ENCODE measurements at regions not wholly inside any gene's neighbourhood (a gene's known extent, or its start where the extent isn't known, plus 50 kb on each side); places are given as distances from the start of the nearest gene placed in this dataset.

DNA sequence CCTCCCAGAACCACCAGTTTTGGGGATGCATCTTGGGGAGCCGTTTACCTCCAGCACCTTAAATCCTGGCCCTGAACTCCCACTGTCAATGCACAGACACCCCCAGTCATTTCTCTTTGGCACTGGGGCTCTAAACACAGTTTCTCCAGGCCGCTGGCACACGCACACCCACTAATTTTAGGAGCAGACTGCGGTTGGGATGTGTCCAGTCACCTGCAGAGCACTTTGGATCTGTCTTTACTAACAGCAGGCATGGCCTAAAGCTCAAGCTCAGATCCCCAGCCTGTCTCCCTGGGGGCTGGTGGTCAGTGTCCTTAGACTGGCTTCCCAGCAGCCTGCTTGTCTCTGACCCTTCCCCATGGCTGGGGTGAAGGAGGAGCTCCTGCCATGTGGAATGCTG is 49.9 kb downstream of the SYNE3 start:
- no peaks in the 10 kb centered on the region for H3K27me3 ChIP-seq (ENCODE audit: control insufficient read depth in 2 of 2, insufficient read depth in 2 of 2, low read length in 2 of 2)
- ATAC-seq (no peak), DNase-seq (no peak)
- intact Hi-C loops (cut with micrococcal nuclease), result no loop called here
- H3K9me3 Mint-ChIP-seq, result peaks cover 0 to 3% (median 0%) of the 10 kb centered on the region in 11 donors
- H3K36me3 ChIP-seq (ENCODE audit: control insufficient read depth in 2 of 3, insufficient read depth in 3 of 3, low read length in 3 of 3), result peaks cover 3 to 52% (median 3%) of the 10 kb centered on the region in 3 experiments
- no peaks in the 10 kb centered on the region for H3K9me3 ChIP-seq (ENCODE audit: control insufficient read depth in 2 of 3, low read length in 3 of 3)
- peak overlapping the region in 1 of 10 donors; percentile 40 for H3K4me3 Mint-ChIP-seq
- POLR2A ChIA-PET, result interaction anchor here (1.1 to 10.2 kb wide), 4 partner anchors 8 to 55 kb away, joined by 3 to 255 read pairs (median 4); partner anchors contain the start of gene SYNE3
- H3K4me3 ChIP-seq (ENCODE audit: low read length), result no peak overlapping the region
- CTCF ChIA-PET, result interaction anchor here (0.9 to 10.2 kb wide), 4 partner anchors 14 to 61 kb away, joined by 3 to 80 read pairs (median 14); no protein-coding TSS in a partner anchor
- peaks cover 43 to 58% of the 10 kb centered on the region in 2 donors for H3K4me1 ChIP-seq (ENCODE audit: control insufficient read depth in 2 of 2, insufficient read depth in 2 of 2, low read length in 2 of 2)
- peak overlapping the region in 8 of 9 donors; percentile 82 to 100 (median 98) for H3K27ac Mint-ChIP-seq
- H3K27me3 Mint-ChIP-seq, result no peaks in the 10 kb centered on the region
- H3K36me3 Mint-ChIP-seq, result peaks cover 9 to 50% (median 35%) of the 10 kb centered on the region in 5 donors
- peak overlapping the region; percentile 85 for H3K27ac ChIP-seq (ENCODE audit: low read depth, low read length)
- peaks cover 38 to 74% (median 61%) of the 10 kb centered on the region in 7 donors for H3K4me1 Mint-ChIP-seq

DNA sequence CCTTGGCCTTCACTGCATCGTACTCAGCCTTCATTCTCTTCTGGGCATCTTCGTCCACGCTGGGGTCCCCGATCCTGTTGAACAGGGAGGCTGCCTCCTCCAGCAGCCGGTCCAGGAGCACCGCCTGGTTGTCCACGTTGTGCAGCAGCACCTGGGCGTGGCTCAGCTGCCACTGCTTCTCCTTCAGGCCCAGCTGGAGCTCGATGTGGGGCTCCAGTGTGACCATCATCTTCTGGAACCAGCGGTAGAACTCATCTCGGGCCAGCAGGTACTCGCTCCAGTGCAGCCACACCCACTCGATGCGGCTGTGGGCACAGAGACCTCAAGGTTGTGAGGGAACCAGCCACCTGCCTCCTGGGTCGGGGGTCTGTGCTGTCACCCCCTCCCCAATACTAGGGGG is 50.5 kb downstream of the SYNE3 start:
- Histone ChIP-seq H3K27ac (ENCODE audit: low read depth, low read length) (peak overlapping the region; percentile 85), H3K4me3 (ENCODE audit: low read length) (no peak overlapping the region), H3K27me3 (ENCODE audit: control insufficient read depth in 2 of 2, insufficient read depth in 2 of 2, low read length in 2 of 2) (no peaks in the 10 kb centered on the region), H3K9me3 (ENCODE audit: control insufficient read depth in 2 of 3, low read length in 3 of 3) (no peaks in the 10 kb centered on the region), H3K36me3 (ENCODE audit: control insufficient read depth in 2 of 3, insufficient read depth in 3 of 3, low read length in 3 of 3) (peaks cover 0 to 46% (median 3%) of the 10 kb centered on the region in 3 experiments), H3K4me1 (ENCODE audit: control insufficient read depth in 2 of 2, insufficient read depth in 2 of 2, low read length in 2 of 2) (peaks cover 44 to 60% of the 10 kb centered on the region in 2 donors)
- H3K9me3 Mint-ChIP-seq, result peaks cover 0 to 3% (median 0%) of the 10 kb centered on the region in 11 donors
- ATAC-seq (no peak), DNase-seq (no peak)
- H3K27me3 Mint-ChIP-seq, result no peaks in the 10 kb centered on the region
- H3K36me3 Mint-ChIP-seq, result peaks cover 7 to 51% (median 29%) of the 10 kb centered on the region in 5 donors
- POLR2A ChIA-PET, result interaction anchor here (1.5 to 10.2 kb wide), 2 partner anchors 23 to 55 kb away, joined by 3 to 255 read pairs; partner anchors contain the start of gene SYNE3
- H3K4me3 Mint-ChIP-seq, result peak overlapping the region in 2 of 10 donors; percentile 68 to 86
- CTCF ChIA-PET, result interaction anchor here (3.9 to 10.2 kb wide), 2 partner anchors 22 to 61 kb away, joined by 21 to 80 read pairs; no protein-coding TSS in a partner anchor
- H3K4me1 Mint-ChIP-seq, result peaks cover 37 to 79% (median 65%) of the 10 kb centered on the region in 7 donors
- H3K27ac Mint-ChIP-seq, result peak overlapping the region in 8 of 9 donors; percentile 95 to 100 (median 99)
- intact Hi-C loops (cut with micrococcal nuclease), result no loop called here

DNA sequence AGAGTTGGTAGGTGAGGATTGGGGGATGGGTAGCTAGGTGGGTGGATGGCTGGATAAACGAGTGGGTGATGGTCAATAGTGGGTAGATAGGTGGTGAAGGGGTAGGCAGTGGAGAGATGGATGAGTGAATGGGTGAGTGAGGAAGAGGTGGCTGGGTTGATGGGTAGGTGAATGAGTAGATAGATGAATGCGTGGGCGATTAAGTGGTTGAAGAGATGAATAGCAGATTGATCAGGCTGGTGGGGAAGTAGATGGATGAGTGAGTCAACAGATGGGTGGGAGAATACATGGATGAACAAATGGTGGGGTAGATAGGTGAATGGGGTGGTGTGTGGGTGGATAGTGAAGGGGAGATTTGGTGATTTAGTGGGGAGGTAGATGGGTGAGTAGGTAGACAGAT is 51.1 kb downstream of the SYNE3 start:
- no peaks in the 10 kb centered on the region for H3K27me3 Mint-ChIP-seq
- H3K27ac ChIP-seq (ENCODE audit: low read depth, low read length), result peak overlapping the region; percentile 85

DNA sequence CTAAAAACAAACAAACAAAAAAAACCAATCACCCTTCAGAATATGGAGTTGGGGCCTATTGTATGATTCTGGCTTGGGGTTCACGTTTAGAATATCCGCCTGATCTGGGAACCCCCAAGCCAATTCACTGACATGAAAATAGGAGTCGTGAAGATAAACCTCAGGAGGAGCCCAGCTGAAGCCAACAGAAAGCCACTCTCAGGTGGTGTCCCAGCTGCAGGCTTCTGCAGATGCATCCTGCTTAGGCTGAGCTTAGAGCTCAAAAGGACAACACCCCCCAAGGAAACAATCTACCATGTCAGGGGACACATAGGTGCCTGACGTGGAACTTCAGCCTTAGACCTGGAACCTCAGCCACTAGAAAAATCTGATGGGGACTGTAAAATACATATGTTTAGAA is 51.9 kb downstream of the SYNE3 start:
- peak overlapping the region; percentile 32 for H3K4me3 ChIP-seq (ENCODE audit: low read length)
- Mint-ChIP-seq H3K4me1 (peaks cover 37 to 82% (median 67%) of the 10 kb centered on the region in 7 donors), H3K27me3 (no peaks in the 10 kb centered on the region), H3K4me3 (peak overlapping the region; percentile 18 to 86 (median 70)), H3K9me3 (peaks cover 0 to 3% (median 0%) of the 10 kb centered on the region in 11 donors), H3K27ac (peak overlapping the region; percentile 87 to 100 (median 99)), H3K36me3 (peaks cover 11 to 48% (median 24%) of the 10 kb centered on the region in 5 donors)
- no peaks in the 10 kb centered on the region for H3K27me3 ChIP-seq (ENCODE audit: control insufficient read depth in 2 of 2, insufficient read depth in 2 of 2, low read length in 2 of 2)
- H3K4me1 ChIP-seq (ENCODE audit: control insufficient read depth in 2 of 2, insufficient read depth in 2 of 2, low read length in 2 of 2), result peaks cover 44 to 60% of the 10 kb centered on the region in 2 donors
- H3K27ac ChIP-seq (ENCODE audit: low read depth, low read length), result peak overlapping the region; percentile 85
- peaks cover 0 to 36% (median 3%) of the 10 kb centered on the region in 3 experiments for H3K36me3 ChIP-seq (ENCODE audit: control insufficient read depth in 2 of 3, insufficient read depth in 3 of 3, low read length in 3 of 3)
- DNase-seq (peak in 6 of 9 donors; percentile 15 to 29 (median 24)), ATAC-seq (no peak)
- POLR2A ChIA-PET, result interaction anchor here (0.8 to 10.2 kb wide), 12 partner anchors 12 to 74 kb away, joined by 3 to 255 read pairs (median 6); partner anchors contain the start of genes GLRX5 and SYNE3
- CTCF ChIA-PET, result interaction anchor here (0.6 to 10.2 kb wide), 8 partner anchors 12 to 66 kb away, joined by 3 to 80 read pairs (median 12); partner anchors contain the start of gene SYNE3
- no peaks in the 10 kb centered on the region for H3K9me3 ChIP-seq (ENCODE audit: control insufficient read depth in 2 of 3, low read length in 3 of 3)
- intact Hi-C loops (cut with micrococcal nuclease), result loop anchor here in 1 of 2 donors (5.0 kb wide), 1 partner anchor 68 kb away; no protein-coding TSS in a partner anchor

More for the DNA sequence above, 51.1 kb downstream of the SYNE3 start:
- no peaks in the 10 kb centered on the region for H3K9me3 ChIP-seq (ENCODE audit: control insufficient read depth in 2 of 3, low read length in 3 of 3)
- H3K27ac Mint-ChIP-seq, result peak overlapping the region; percentile 87 to 100 (median 99)
- intact Hi-C loops (cut with micrococcal nuclease), result no loop called here
- H3K4me1 ChIP-seq (ENCODE audit: control insufficient read depth in 2 of 2, insufficient read depth in 2 of 2, low read length in 2 of 2), result peaks cover 44 to 60% of the 10 kb centered on the region in 2 donors
- peaks cover 0 to 3% (median 0%) of the 10 kb centered on the region in 11 donors for H3K9me3 Mint-ChIP-seq
- H3K36me3 Mint-ChIP-seq, result peaks cover 11 to 54% (median 29%) of the 10 kb centered on the region in 5 donors
- ChIA-PET CTCF (interaction anchor here (0.6 to 10.2 kb wide), 4 partner anchors 15 to 62 kb away, joined by 3 to 80 read pairs (median 12); no protein-coding TSS in a partner anchor), POLR2A (interaction anchor here (1.4 to 10.2 kb wide), 5 partner anchors 14 to 69 kb away, joined by 3 to 255 read pairs (median 6); partner anchors contain the start of genes GLRX5 and SYNE3)
- peaks cover 0 to 43% (median 3%) of the 10 kb centered on the region in 3 experiments for H3K36me3 ChIP-seq (ENCODE audit: control insufficient read depth in 2 of 3, insufficient read depth in 3 of 3, low read length in 3 of 3)
- no peaks in the 10 kb centered on the region for H3K27me3 ChIP-seq (ENCODE audit: control insufficient read depth in 2 of 2, insufficient read depth in 2 of 2, low read length in 2 of 2)
- DNase-seq (no peak), ATAC-seq (no peak)
- H3K4me1 Mint-ChIP-seq, result peaks cover 37 to 84% (median 70%) of the 10 kb centered on the region in 7 donors
- no peak overlapping the region for H3K4me3 ChIP-seq (ENCODE audit: low read length)
- peak overlapping the region in 7 of 10 donors; percentile 39 to 86 (median 68) for H3K4me3 Mint-ChIP-seq

DNA sequence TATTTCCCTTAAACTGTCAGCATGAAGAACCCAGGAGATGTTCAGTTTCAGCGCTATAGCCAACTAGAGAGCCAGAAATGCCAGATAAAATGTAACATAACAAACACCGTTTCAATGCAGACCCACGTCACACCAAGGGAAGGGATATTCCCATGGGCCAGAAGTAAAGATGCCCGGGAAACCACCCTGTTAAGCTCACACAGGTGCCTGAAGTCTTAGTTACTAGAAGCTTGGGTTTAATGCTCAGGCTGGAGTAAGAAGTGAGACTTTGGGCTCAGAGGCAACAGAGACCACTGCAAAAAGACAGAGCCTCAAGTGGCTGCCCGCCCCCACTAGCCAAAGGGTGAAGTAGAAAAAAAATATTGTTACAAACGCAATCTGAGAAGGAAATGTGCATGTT is 52.3 kb downstream of the SYNE3 start:
- Mint-ChIP-seq H3K4me3 (peak overlapping the region; percentile 25 to 86 (median 76)), H3K27me3 (no peaks in the 10 kb centered on the region), H3K36me3 (peaks cover 11 to 48% (median 24%) of the 10 kb centered on the region in 5 donors), H3K27ac (peak overlapping the region; percentile 87 to 100 (median 99)), H3K4me1 (peaks cover 37 to 86% (median 71%) of the 10 kb centered on the region in 7 donors), H3K9me3 (peaks cover 0 to 3% (median 0%) of the 10 kb centered on the region in 11 donors)
- DNase-seq, result no peak
- ChIA-PET CTCF (interaction anchor here (0.8 to 10.2 kb wide), 9 partner anchors 10 to 65 kb away, joined by 3 to 80 read pairs (median 11); partner anchors contain the start of gene SYNE3), POLR2A (interaction anchor here (0.7 to 10.2 kb wide), 15 partner anchors 8 to 74 kb away, joined by 3 to 255 read pairs (median 5); partner anchors contain the start of genes GLRX5 and SYNE3)
- intact Hi-C loops (cut with micrococcal nuclease), result loop anchor here in 1 of 2 donors (5.0 kb wide), 1 partner anchor 68 kb away; no protein-coding TSS in a partner anchor
- Histone ChIP-seq H3K36me3 (ENCODE audit: control insufficient read depth in 2 of 3, insufficient read depth in 3 of 3, low read length in 3 of 3) (peaks cover 0 to 36% (median 3%) of the 10 kb centered on the region in 3 experiments), H3K4me1 (ENCODE audit: control insufficient read depth in 2 of 2, insufficient read depth in 2 of 2, low read length in 2 of 2) (peaks cover 44 to 60% of the 10 kb centered on the region in 2 donors), H3K27ac (ENCODE audit: low read depth, low read length) (peak overlapping the region; percentile 85), H3K9me3 (ENCODE audit: control insufficient read depth in 2 of 3, low read length in 3 of 3) (no peaks in the 10 kb centered on the region), H3K4me3 (ENCODE audit: low read length) (peak overlapping the region; percentile 32), H3K27me3 (ENCODE audit: control insufficient read depth in 2 of 2, insufficient read depth in 2 of 2, low read length in 2 of 2) (no peaks in the 10 kb centered on the region)
- no peak for ATAC-seq

Measured in naive thymus-derived CD4-positive, alpha-beta T cell (primary cell).